Esophagus muscularis mucosa (tissue), 4 donors: ENCODE measurements at regions not wholly inside any gene's neighbourhood (a gene's known extent, or its start where the extent isn't known, plus 50 kb on each side); places are given as distances from the start of the nearest gene placed in this dataset.
"Not testable (repeated sequence)": the region's sequence is repeated elsewhere in the genome, so short reads cannot be mapped to it uniquely, and the experiment has no call there.

Source experiments
- CTCF ChIP-seq, 3 experiments: fragments of 200-600 bp in 2 of 3; fragments of 450-650 bp in 1 of 3; sonication (generic) in 2 of 3; IDR thresholded peaks; one replicate each; pipeline ENCODE4 v1.5.1; 2017 to 2019; ENCODE audit warnings: antibody characterized with exemption in 3 of 3, mild to moderate bottlenecking in 2 of 3, moderate library complexity in 1 of 3
- EP300 ChIP-seq: sonication (generic); formaldehyde crosslinking; IDR thresholded peaks from one replicate; pipeline ENCODE4 v1.6.1; 2017; ENCODE audit warnings: antibody characterized with exemption
- POLR2A ChIP-seq: fragments of 450-650 bp; IDR thresholded peaks from one replicate; pipeline ENCODE4 v1.6.1; 2017; ENCODE audit warnings: antibody characterized with exemption, moderate library complexity, mild to moderate bottlenecking, low read depth

- not testable (repeated sequence) for TF ChIP-seq CTCF (IDR thresholded peaks at IDR 0.05); EP300; POLR2A
These were observed 554.1 kb upstream of the MBL2 start for GRCh38 chr10:53326401-53327305.
